ENCODE measurements at regions not wholly inside any gene's neighbourhood (a gene's known extent, or its start where the extent isn't known, plus 50 kb on each side); places are given as distances from the start of the nearest gene placed in this dataset.
A peak's percentile ranks its signal among the peaks of the same experiment; 100 is the strongest.
"Not testable (repeated sequence)": the region's sequence is repeated elsewhere in the genome, so short reads cannot be mapped to it uniquely, and the experiment has no call there.

DNA sequence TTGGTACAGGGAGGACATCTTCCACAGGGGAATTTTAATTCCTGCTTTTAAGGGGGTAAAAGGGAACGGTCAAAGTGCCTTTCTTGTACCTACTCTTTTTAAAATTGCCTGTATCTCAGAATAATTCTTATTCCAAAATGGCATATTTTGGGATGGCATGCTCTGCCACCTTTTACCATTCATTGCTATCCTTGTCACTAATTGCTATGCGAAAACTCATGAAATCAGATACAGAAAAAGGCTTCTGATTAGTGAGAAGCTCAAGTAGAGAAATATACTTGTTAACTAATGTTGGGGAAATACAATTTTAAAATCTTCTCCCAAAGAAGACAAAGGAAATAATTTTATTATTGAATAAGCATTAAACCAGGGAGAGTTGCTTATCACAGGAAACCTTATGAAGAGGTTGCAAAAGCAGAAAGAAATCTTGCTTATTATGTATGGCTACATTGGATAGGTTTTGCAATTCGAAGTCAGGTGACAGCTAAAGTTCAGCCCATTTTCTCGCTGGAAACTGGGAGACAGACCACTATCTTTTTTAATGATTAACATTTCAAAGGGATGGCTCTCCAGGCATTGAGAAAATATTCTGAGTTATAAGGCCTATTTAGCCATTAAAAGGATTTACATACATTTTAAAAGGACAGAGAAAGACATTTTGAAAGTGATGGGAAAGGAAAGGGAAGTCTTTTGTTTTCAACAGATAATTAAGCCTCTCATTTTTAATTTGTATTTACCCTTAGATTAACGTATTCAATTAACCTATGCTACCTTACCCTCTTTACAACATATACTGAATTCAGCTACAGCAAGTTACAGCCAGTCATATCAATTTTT lies 110.3 kb upstream of the PRSS16 start:
- DNase-seq (ENCODE audit: low read depth in 3 of 3) = no peak

DNA sequence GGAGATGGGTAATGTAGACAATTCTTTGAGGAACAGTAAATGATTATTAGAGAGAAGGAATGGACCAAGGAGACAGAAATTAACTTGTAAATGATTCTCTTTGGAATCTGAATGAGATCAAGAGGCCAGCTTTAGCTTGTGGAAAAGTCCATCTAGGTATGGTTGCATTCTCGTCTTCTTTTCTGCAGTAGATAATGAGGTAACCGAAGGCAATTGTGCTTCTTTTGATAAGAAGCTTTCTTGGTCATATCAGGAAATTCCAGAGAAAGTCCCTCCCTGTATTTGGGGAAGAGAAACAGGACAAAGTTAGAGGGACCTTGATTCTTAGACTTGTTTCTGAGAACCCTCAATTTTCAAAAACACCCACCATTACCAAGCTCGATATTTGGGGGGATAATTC lies 109.1 kb upstream of the PRSS16 start:
- DNase-seq (ENCODE audit: low read depth in 3 of 3) = no peak

GRCh38 chr6:27138837-27139755 lies 108.4 kb upstream of the PRSS16 start:
- peak; percentile 51 to 68 (median 66) for DNase-seq (ENCODE audit: low read depth in 3 of 3)

GRCh38 chr6:27139756-27140579 lies 107.5 kb upstream of the PRSS16 start:
- no peak for DNase-seq (ENCODE audit: low read depth in 3 of 3)

- no peak for DNase-seq (ENCODE audit: low read depth in 3 of 3)
Measured at GRCh38 chr6:27140999-27141528, 106.4 kb upstream of the PRSS16 start.

DNA sequence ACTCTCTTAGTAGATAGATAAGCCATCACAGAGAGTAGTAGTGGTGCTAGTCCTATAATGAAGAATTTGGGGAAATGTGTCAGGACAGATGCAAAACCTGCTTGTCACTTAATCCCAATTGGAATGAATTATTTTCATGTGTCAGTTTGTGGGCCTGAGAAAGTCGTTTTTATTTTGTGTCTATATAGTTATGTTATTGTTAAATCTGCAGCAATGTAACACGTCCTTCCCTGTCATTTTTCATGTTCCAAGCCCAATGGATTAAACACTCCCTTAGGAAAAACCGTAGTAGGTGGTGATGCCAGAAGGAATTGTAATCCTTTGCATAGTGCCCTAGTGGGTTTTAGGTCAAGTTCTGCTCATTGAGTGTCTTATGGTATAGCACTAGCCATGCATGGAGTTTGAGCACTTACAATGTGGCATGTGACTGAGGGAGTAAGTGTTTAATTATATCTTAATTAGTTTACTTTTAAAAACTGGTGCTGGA lies 105.9 kb upstream of the PRSS16 start:
- no peak for DNase-seq (ENCODE audit: low read depth in 3 of 3)

- not testable (repeated sequence) for DNase-seq (ENCODE audit: low read depth in 3 of 3)
Measured at GRCh38 chr6:27143020-27143388, 104.5 kb upstream of the PRSS16 start.

GRCh38 chr6:27143474-27144026 lies 104.0 kb upstream of the PRSS16 start:
- no peak for DNase-seq (ENCODE audit: low read depth in 3 of 3)

- no peak for DNase-seq (ENCODE audit: low read depth in 3 of 3)
Measured at GRCh38 chr6:27144740-27145079, 102.8 kb upstream of the PRSS16 start.

- peak; percentile 44 to 68 (median 56) for DNase-seq (ENCODE audit: low read depth in 3 of 3)
Measured at GRCh38 chr6:27145731-27146455, 101.6 kb upstream of the PRSS16 start.

DNA sequence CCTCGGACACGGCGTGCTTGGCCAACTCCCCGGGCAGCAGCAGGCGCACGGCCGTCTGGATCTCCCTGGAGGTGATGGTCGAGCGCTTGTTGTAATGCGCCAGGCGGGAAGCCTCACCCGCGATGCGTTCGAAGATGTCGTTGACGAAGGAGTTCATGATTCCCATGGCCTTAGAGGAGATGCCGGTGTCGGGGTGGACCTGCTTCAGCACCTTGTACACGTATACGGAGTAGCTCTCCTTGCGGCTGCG lies 101.1 kb upstream of the PRSS16 start:
- DNase-seq (ENCODE audit: low read depth in 3 of 3) = not testable (repeated sequence)

- DNase-seq (ENCODE audit: low read depth in 3 of 3) = peak; percentile 66 to 76 (median 70)
Measured at GRCh38 chr6:27146706-27147505, 100.6 kb upstream of the PRSS16 start.

DNA sequence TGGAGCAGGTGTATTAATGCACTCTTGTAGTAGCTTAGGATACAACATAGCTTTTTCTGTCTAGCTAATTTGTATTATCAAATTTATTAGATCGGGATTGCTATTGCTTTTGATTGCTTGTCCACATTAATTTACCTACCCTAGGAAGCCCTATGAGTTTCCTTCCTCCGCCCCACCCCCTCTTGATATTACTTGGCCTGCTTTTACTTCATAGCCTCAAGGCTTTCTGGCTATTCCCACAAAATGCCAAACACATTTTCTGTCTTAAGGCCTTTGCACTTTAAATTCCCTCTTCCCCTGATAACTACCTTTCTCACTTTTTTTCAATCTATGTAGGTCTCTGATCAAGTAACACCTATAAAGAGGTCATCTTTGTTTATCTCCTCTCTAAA lies 99.1 kb upstream of the PRSS16 start:
- DNase-seq (ENCODE audit: low read depth in 3 of 3) = no peak

- DNase-seq (ENCODE audit: low read depth in 3 of 3) = no peak
Measured at GRCh38 chr6:27149150-27149549, 98.4 kb upstream of the PRSS16 start.

DNA sequence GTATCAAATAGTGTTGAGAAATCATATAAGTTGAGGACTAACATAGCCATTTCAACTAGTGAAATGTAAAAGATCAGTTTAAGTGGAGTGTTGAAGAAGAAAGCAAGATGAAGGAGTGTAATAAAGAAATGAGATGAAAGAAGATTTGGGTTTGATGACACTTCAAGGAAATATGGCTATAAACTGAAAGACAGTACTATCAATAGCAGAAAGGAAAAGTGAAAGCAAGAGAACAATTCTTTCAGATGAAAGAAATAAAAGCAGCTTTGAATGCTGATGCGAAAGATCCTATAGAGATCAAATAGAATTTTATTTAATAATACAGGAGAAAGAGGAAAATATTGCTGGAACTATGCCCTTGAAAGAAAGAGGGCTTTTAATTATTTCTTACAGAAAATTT lies 92.8 kb upstream of the PRSS16 start:
- DNase-seq (ENCODE audit: low read depth in 3 of 3) = no peak

- no peak for DNase-seq (ENCODE audit: low read depth in 3 of 3)
Measured at GRCh38 chr6:27156874-27157458, 90.5 kb upstream of the PRSS16 start.

GRCh38 chr6:27157459-27158315 lies 89.8 kb upstream of the PRSS16 start:
- peak in 2 of 3 donors; percentile 60 to 76 for DNase-seq (ENCODE audit: low read depth in 3 of 3)

DNA sequence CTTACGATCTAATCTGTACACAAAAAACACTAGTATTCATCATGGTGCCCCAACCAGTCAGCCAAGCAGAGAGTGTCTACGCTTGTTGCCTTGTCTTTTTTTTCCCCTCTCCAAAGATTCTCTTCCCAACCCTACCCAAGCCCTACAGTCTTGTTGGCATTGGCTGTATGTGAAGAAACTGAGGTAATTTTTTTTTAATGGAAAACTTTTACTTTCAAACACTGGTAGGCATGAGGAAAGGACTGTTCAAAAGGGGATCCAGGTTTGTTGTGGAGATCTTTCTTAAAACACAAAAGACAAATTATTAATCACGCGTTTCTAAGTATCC lies 89.2 kb upstream of the PRSS16 start:
- DNase-seq (ENCODE audit: low read depth in 3 of 3) = no peak

DNA sequence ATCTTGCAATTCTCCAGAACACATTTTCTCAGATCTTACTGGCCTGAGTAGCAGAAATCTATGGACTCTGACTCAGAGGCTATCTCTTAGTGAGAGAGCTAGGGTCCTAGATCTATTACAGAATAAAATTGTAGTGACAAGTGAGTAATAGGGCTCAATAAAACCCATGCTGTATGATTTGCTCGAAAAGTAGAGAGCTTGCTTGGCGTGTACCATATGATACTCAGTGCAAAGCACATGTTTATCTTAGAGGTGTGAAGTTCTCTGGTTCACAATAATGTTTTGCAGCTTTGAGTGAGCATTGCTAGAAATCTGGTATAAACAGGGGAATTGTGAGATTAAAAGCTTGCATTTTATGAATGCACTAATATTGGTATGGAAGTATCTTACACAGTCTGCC lies 87.8 kb upstream of the PRSS16 start:
- no peak for DNase-seq (ENCODE audit: low read depth in 3 of 3)

Data from stimulated activated CD4-positive, alpha-beta T cell treated with anti-CD3 and anti-CD28 coated beads, TNF-alpha, amount 100 ng/mL, for 48 hours (primary cell).